ENCODE measurements at regions not wholly inside any gene's neighbourhood (a gene's known extent, or its start where the extent isn't known, plus 50 kb on each side); places are given as distances from the start of the nearest gene placed in this dataset.

DNA sequence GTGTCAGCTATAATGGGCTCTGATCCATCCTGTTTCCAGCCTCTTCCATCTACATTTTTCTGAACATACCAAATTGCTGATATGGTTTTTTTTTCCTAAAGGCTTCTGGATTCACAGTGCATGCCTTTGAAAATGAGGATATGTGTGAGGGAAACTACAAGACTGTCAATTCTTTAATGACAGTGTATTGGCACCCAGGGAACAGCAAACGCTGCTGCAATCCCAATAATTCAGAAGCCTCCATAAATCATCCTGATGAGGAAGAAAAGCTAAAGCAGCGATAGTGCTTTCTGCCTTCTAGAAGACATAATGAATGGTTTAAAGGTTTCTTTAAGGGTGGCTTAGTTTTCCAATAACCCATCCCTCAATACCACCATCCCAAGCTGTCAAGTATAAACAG lies 304.5 kb upstream of the PKDCC start (continued):
- TF ChIP-seq NRF1 (conservative IDR thresholded peaks at IDR 0.05; ENCODE audit: low read depth, low read length): no peak
- TF ChIP-seq SIX5 (IDR thresholded peaks at IDR 0.05; ENCODE audit: low read depth, low read length, severe bottlenecking): no peak
- TF ChIP-seq ZNF384 (IDR thresholded peaks at IDR 0.05; ENCODE audit: borderline replicate concordance, low read depth, low read length): no peak

DNA sequence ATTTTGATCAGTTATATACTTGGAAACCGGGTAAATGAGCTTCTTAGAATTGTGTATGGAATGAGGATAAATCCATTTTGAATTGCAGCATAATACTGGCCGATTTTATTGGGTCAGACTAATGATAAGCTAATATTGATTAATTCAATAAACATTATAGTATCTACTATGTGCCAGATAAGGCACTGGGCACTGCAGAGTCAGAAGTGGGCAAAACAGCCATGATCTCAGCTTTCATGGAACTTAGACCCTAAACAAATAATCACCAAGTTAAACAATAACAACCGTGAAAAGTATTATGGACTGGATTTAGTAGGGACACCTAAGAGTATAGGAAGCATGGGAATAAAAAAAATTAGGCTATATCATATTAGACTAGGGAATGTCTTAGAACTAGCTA lies 297.0 kb upstream of the PKDCC start:
- DNase-seq (ENCODE audit: low read depth, low spot score) (no peak), ATAC-seq (no peak), FAIRE-seq (no peak)
- Histone ChIP-seq H3K4me3 (no peak overlapping the region), H3K4me2 (ENCODE audit: control insufficient read depth, insufficient read depth) (no peak overlapping the region), H3K9ac (ENCODE audit: control insufficient read depth, insufficient read depth, low read length) (no peak overlapping the region), H3K27me3 (replicated peaks in 1 of 2; ENCODE audit: control insufficient read depth in 2 of 2, insufficient read depth in 2 of 2, low read length in 1 of 2) (no peaks in the 10 kb centered on the region), H3K4me1 (ENCODE audit: control insufficient read depth, insufficient read depth, low read length) (no peaks in the 10 kb centered on the region), H3K9me3 (replicated peaks; ENCODE audit: control insufficient read depth, insufficient read depth, low read length) (no peaks in the 10 kb centered on the region), H2AFZ (ENCODE audit: control insufficient read depth, low read depth, low read length) (no peak overlapping the region), H3K36me3 (ENCODE audit: control insufficient read depth in 2 of 2, insufficient read depth in 2 of 2, low read length in 1 of 2) (no peaks in the 10 kb centered on the region), H4K20me1 (ENCODE audit: control insufficient read depth, insufficient read depth) (no peaks in the 10 kb centered on the region), H3K79me2 (ENCODE audit: control insufficient read depth, insufficient read depth, low read length) (no peaks in the 10 kb centered on the region), H3K27ac (ENCODE audit: control insufficient read depth, insufficient read depth) (no peak overlapping the region)
- intact Hi-C loops (cut with micrococcal nuclease; ENCODE audit: unreplicated experiment): no loop called here
- POLR2A ChIA-PET: no interaction called here
- RAD21 ChIA-PET (ENCODE audit: unreplicated experiment): no interaction called here
- WGBS (ENCODE audit: insufficient coverage, insufficient replicate concordance, low lambda C conversion rate, missing lambda C conversion rate): 17% methylated on average over 3 of the region's 3 CpGs
- BruUV-seq (replicated peaks): no TSS peak
- SMC1A ChIA-PET (ENCODE audit: uncharacterized antibody, unreplicated experiment): interaction anchor here (0.9 to 1.4 kb wide), 2 partner anchors 10 to 130 kb away, joined by 3 to 4 read pairs; no protein-coding TSS in a partner anchor
- in situ Hi-C loops (cut with MboI): no loop called here
- CTCF ChIA-PET: interaction anchor here (0.5 to 1.1 kb wide), 3 partner anchors 14 to 334 kb away, joined by 3 to 4 read pairs (median 3); no protein-coding TSS in a partner anchor
- no peak for TF ChIP-seq ASH2L (IDR thresholded peaks at IDR 0.05; ENCODE audit: borderline replicate concordance, low read depth)
- TF ChIP-seq ESRRA (IDR thresholded peaks at IDR 0.05; ENCODE audit: low read length): no peak
- TF ChIP-seq, protein P1, sequence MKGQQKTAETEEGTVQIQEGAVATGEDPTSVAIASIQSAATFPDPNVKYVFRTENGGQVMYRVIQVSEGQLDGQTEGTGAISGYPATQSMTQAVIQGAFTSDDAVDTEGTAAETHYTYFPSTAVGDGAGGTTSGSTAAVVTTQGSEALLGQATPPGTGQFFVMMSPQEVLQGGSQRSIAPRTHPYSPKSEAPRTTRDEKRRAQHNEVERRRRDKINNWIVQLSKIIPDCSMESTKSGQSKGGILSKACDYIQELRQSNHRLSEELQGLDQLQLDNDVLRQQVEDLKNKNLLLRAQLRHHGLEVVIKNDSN (IDR thresholded peaks at IDR 0.05; ENCODE audit: borderline replicate concordance, extremely low read length, insufficient read depth, low read depth, low read length): no peak
- no peak for TF ChIP-seq ZBED1 (IDR thresholded peaks at IDR 0.05; ENCODE audit: borderline replicate concordance)
- no peak for TF ChIP-seq HDGF (IDR thresholded peaks at IDR 0.05)
- TF ChIP-seq, protein P2, sequence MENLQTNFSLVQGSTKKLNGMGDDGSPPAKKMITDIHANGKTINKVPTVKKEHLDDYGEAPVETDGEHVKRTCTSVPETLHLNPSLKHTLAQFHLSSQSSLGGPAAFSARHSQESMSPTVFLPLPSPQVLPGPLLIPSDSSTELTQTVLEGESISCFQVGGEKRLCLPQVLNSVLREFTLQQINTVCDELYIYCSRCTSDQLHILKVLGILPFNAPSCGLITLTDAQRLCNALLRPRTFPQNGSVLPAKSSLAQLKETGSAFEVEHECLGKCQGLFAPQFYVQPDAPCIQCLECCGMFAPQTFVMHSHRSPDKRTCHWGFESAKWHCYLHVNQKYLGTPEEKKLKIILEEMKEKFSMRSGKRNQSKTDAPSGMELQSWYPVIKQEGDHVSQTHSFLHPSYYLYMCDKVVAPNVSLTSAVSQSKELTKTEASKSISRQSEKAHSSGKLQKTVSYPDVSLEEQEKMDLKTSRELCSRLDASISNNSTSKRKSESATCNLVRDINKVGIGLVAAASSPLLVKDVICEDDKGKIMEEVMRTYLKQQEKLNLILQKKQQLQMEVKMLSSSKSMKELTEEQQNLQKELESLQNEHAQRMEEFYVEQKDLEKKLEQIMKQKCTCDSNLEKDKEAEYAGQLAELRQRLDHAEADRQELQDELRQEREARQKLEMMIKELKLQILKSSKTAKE (IDR thresholded peaks at IDR 0.05; ENCODE audit: low read depth, poor library complexity, severe bottlenecking): no peak
- no peak for TF ChIP-seq LARP7 (IDR thresholded peaks at IDR 0.05)
- no peak for TF ChIP-seq PAX8 (IDR thresholded peaks at IDR 0.05)
- no peak for TF ChIP-seq ZNF217 (IDR thresholded peaks at IDR 0.05)
- TF ChIP-seq BRCA1 (IDR thresholded peaks at IDR 0.05; ENCODE audit: low read depth, low read length): no peak
- TF ChIP-seq, protein P3, sequence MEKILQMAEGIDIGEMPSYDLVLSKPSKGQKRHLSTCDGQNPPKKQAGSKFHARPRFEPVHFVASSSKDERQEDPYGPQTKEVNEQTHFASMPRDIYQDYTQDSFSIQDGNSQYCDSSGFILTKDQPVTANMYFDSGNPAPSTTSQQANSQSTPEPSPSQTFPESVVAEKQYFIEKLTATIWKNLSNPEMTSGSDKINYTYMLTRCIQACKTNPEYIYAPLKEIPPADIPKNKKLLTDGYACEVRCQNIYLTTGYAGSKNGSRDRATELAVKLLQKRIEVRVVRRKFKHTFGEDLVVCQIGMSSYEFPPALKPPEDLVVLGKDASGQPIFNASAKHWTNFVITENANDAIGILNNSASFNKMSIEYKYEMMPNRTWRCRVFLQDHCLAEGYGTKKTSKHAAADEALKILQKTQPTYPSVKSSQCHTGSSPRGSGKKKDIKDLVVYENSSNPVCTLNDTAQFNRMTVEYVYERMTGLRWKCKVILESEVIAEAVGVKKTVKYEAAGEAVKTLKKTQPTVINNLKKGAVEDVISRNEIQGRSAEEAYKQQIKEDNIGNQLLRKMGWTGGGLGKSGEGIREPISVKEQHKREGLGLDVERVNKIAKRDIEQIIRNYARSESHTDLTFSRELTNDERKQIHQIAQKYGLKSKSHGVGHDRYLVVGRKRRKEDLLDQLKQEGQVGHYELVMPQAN (conservative IDR thresholded peaks at IDR 0.05): no peak
- no peak for TF ChIP-seq WRNIP1 (IDR thresholded peaks at IDR 0.05; ENCODE audit: borderline replicate concordance, low read depth, low read length)
- no peak for TF ChIP-seq RBBP5 (conservative IDR thresholded peaks at IDR 0.05)
- TF ChIP-seq, protein P4, sequence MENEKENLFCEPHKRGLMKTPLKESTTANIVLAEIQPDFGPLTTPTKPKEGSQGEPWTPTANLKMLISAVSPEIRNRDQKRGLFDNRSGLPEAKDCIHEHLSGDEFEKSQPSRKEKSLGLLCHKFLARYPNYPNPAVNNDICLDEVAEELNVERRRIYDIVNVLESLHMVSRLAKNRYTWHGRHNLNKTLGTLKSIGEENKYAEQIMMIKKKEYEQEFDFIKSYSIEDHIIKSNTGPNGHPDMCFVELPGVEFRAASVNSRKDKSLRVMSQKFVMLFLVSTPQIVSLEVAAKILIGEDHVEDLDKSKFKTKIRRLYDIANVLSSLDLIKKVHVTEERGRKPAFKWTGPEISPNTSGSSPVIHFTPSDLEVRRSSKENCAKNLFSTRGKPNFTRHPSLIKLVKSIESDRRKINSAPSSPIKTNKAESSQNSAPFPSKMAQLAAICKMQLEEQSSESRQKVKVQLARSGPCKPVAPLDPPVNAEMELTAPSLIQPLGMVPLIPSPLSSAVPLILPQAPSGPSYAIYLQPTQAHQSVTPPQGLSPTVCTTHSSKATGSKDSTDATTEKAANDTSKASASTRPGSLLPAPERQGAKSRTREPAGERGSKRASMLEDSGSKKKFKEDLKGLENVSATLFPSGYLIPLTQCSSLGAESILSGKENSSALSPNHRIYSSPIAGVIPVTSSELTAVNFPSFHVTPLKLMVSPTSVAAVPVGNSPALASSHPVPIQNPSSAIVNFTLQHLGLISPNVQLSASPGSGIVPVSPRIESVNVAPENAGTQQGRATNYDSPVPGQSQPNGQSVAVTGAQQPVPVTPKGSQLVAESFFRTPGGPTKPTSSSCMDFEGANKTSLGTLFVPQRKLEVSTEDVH (IDR thresholded peaks at IDR 0.05; ENCODE audit: low read depth, partially characterized antibody): no peak

Data from GM12878 (cell line).